K562 (cell line): ENCODE measurements at regions not wholly inside any gene's neighbourhood (a gene's known extent, or its start where the extent isn't known, plus 50 kb on each side); places are given as distances from the start of the nearest gene placed in this dataset.

Experiments
- CTCFL ChIP-seq: IDR thresholded peaks from 2 replicates; pipeline ENCODE4 v1.6.1; 2011; ENCODE audit warnings: borderline replicate concordance, low read depth, mild to moderate bottlenecking, moderate library complexity, low read length; ENCODE audit not compliant: insufficient read depth, poor library complexity, severe bottlenecking
- NR2C1 ChIP-seq, 2 experiments: fragments of 450-650 bp; IDR thresholded peaks; 2 replicates each; pipeline ENCODE4 v1.6.1; 2017; ENCODE audit warnings: mild to moderate bottlenecking in 2 of 2, antibody characterized with exemption in 1 of 2, inconsistent platforms in 1 of 2, missing compliant biosample characterization in 1 of 2, missing genetic modification characterization in 1 of 2
- RNF219 ChIP-seq: fragments of 250-450 bp; sonication (Bioruptor Pico); IDR thresholded peaks from 2 replicates; pipeline ENCODE4 v1.5.0; 2022; ENCODE audit warnings: mild to moderate bottlenecking
- SIN3B ChIP-seq: fragments of 450-650 bp; IDR thresholded peaks from 2 replicates; pipeline ENCODE4 v1.6.1; 2017; ENCODE audit warnings: low read depth, mild to moderate bottlenecking, moderate library complexity
- THRAP3 ChIP-seq: fragments of 450-650 bp; IDR thresholded peaks from 2 replicates; pipeline ENCODE4 v1.6.1; 2016; ENCODE audit warnings: mild to moderate bottlenecking, inconsistent platforms, borderline replicate concordance
- ZFP30 ChIP-seq: fragments of 250-450 bp; sonication (Bioruptor Pico); IDR thresholded peaks from 2 replicates; pipeline ENCODE4 v1.8.0; 2022; ENCODE audit warnings: moderate library complexity, mild to moderate bottlenecking, inconsistent platforms, borderline replicate concordance
- ZNF780A ChIP-seq: fragments of 250-450 bp; sonication (Bioruptor Pico); IDR thresholded peaks from 2 replicates; pipeline ENCODE4 v1.5.0; 2021; ENCODE audit warnings: mild to moderate bottlenecking
- TF ChIP-seq, protein P1 (sequence below): fragments of 450-650 bp; formaldehyde crosslinking; IDR thresholded peaks from 2 replicates; pipeline ENCODE4 v1.4.0; 2020; ENCODE audit warnings: mild to moderate bottlenecking, moderate library complexity
- TF ChIP-seq, protein P2 (sequence below): fragments of 150-350 bp; conservative IDR thresholded peaks from 2 replicates; pipeline ENCODE4 v1.6.1; 2014; ENCODE audit warnings: low read length

- TF ChIP-seq CTCFL, result no peak
- no peak for TF ChIP-seq NR2C1 (IDR thresholded peaks at IDR 0.05)
- TF ChIP-seq NR2C1 (tag; IDR thresholded peaks at IDR 0.05), result no peak
- TF ChIP-seq, protein P1, sequence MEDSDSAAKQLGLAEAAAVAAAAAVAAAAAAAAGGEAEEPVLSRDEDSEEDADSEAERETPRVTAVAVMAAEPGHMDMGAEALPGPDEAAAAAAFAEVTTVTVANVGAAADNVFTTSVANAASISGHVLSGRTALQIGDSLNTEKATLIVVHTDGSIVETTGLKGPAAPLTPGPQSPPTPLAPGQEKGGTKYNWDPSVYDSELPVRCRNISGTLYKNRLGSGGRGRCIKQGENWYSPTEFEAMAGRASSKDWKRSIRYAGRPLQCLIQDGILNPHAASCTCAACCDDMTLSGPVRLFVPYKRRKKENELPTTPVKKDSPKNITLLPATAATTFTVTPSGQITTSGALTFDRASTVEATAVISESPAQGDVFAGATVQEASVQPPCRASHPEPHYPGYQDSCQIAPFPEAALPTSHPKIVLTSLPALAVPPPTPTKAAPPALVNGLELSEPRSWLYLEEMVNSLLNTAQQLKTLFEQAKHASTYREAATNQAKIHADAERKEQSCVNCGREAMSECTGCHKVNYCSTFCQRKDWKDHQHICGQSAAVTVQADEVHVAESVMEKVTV, result no peak
- TF ChIP-seq ZNF780A (CRISPR knock-in tag), result no peak
- TF ChIP-seq, protein P2, sequence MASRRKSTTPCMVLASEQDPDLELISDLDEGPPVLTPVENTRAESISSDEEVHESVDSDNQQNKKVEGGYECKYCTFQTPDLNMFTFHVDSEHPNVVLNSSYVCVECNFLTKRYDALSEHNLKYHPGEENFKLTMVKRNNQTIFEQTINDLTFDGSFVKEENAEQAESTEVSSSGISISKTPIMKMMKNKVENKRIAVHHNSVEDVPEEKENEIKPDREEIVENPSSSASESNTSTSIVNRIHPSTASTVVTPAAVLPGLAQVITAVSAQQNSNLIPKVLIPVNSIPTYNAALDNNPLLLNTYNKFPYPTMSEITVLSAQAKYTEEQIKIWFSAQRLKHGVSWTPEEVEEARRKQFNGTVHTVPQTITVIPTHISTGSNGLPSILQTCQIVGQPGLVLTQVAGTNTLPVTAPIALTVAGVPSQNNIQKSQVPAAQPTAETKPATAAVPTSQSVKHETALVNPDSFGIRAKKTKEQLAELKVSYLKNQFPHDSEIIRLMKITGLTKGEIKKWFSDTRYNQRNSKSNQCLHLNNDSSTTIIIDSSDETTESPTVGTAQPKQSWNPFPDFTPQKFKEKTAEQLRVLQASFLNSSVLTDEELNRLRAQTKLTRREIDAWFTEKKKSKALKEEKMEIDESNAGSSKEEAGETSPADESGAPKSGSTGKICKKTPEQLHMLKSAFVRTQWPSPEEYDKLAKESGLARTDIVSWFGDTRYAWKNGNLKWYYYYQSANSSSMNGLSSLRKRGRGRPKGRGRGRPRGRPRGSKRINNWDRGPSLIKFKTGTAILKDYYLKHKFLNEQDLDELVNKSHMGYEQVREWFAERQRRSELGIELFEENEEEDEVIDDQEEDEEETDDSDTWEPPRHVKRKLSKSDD, result no peak
- TF ChIP-seq RNF219, result no peak
- TF ChIP-seq THRAP3, result no peak
- no peak for TF ChIP-seq ZFP30 (CRISPR knock-in tag)
- TF ChIP-seq SIN3B, result no peak
Measured at GRCh38 chr15:31463521-31464102, 137.0 kb downstream of the KLF13 start (continued).
